ENCODE measurements at regions not wholly inside any gene's neighbourhood (a gene's known extent, or its start where the extent isn't known, plus 50 kb on each side); places are given as distances from the start of the nearest gene placed in this dataset.
"Not testable (repeated sequence)": the region's sequence is repeated elsewhere in the genome, so short reads cannot be mapped to it uniquely, and the experiment has no call there.

DNA sequence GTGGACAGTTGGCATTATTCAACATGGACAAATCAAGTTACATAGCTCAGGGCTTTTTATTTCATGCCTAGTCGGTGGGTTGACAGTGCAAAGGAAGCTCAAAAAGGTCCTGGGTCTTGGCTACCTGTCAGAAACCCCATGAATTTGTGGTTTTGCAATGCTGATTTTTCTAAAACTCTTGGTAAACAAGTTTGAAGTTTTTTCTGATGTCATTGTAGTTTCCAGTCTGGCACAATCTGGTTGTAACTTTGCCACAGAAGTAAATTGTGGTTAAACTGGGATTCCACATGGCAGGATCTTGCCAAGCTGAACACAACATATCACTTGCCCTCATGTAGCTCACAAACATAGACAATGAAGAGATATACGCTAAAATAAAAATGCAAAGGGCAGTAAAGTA lies 100.8 kb downstream of the EHF start:
- Histone ChIP-seq H3K27me3 (ENCODE audit: insufficient read depth in 3 of 3, low read length in 2 of 3) (no peaks in the 10 kb centered on the region), H3K4me3 (no peak overlapping the region), H3K4me1 (no peaks in the 10 kb centered on the region), H3K36me3 (ENCODE audit: insufficient read depth in 1 of 2, low read depth in 1 of 2) (no peaks in the 10 kb centered on the region), H3K9me3 (no peaks in the 10 kb centered on the region), H3K27ac (no peak overlapping the region)
- DNase-seq (no peak), ATAC-seq (no peak)
- 53 to 66% (median 60%) methylated on average over 2 of the region's 2 CpGs for WGBS, 3 donors
- TF ChIP-seq, protein P1, sequence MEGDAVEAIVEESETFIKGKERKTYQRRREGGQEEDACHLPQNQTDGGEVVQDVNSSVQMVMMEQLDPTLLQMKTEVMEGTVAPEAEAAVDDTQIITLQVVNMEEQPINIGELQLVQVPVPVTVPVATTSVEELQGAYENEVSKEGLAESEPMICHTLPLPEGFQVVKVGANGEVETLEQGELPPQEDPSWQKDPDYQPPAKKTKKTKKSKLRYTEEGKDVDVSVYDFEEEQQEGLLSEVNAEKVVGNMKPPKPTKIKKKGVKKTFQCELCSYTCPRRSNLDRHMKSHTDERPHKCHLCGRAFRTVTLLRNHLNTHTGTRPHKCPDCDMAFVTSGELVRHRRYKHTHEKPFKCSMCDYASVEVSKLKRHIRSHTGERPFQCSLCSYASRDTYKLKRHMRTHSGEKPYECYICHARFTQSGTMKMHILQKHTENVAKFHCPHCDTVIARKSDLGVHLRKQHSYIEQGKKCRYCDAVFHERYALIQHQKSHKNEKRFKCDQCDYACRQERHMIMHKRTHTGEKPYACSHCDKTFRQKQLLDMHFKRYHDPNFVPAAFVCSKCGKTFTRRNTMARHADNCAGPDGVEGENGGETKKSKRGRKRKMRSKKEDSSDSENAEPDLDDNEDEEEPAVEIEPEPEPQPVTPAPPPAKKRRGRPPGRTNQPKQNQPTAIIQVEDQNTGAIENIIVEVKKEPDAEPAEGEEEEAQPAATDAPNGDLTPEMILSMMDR (IDR thresholded peaks at IDR 0.05) = no peak
- intact Hi-C loops (cut with DNase I) = no loop called here

- TF ChIP-seq, protein P1 (IDR thresholded peaks at IDR 0.05) = no peak
These were observed 98.5 kb downstream of the EHF start for GRCh38 chr11:34719303-34719848.

DNA sequence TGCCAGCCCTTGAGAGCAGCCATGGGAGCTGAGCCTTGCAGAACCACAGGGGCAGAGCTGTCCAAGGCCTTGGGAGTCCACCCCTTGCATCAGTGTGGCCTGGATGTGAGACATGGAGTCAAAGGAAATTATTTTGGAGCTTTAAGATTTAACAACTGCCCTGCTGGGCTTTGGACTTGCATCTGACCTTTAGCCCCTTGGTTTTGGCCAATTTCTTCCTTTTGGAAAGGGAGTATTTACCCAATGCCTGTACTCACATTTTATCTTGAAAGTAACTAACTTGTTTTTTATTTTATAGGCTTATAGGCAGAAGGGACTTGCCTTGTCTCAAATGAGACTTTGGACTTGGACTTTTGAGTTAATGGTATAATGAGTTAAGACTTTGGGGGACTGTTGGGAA lies 92.7 kb downstream of the EHF start:
- intact Hi-C loops (cut with DNase I); H3K27ac ChIP-seq; H3K27me3 ChIP-seq (ENCODE audit: insufficient read depth in 3 of 3, low read length in 2 of 3); H3K4me3 ChIP-seq; H3K36me3 ChIP-seq (ENCODE audit: insufficient read depth in 1 of 2, low read depth in 1 of 2); H3K4me1 ChIP-seq; ATAC-seq; DNase-seq: not testable (repeated sequence)
- peaks cover 19% of the 10 kb centered on the region for H3K9me3 ChIP-seq

More at GRCh38 chr11:34719303-34719848, 98.5 kb downstream of the EHF start:
- ATAC-seq (no peak), DNase-seq (no peak)
- no peaks in the 10 kb centered on the region for H3K27me3 ChIP-seq (ENCODE audit: insufficient read depth in 3 of 3, low read length in 2 of 3)
- no peaks in the 10 kb centered on the region for H3K36me3 ChIP-seq (ENCODE audit: insufficient read depth in 1 of 2, low read depth in 1 of 2)
- H3K4me3 ChIP-seq = no peak overlapping the region
- 50 to 76% (median 68%) methylated on average over 1 of the region's 1 CpG for WGBS, 3 donors
- H3K27ac ChIP-seq = no peak overlapping the region
- H3K4me1 ChIP-seq = no peaks in the 10 kb centered on the region
- H3K9me3 ChIP-seq = no peaks in the 10 kb centered on the region
- intact Hi-C loops (cut with DNase I) = no loop called here

All from psoas muscle (tissue), 7 donors.